ENCODE measurements at regions not wholly inside any gene's neighbourhood (a gene's known extent, or its start where the extent isn't known, plus 50 kb on each side); places are given as distances from the start of the nearest gene placed in this dataset.

DNA sequence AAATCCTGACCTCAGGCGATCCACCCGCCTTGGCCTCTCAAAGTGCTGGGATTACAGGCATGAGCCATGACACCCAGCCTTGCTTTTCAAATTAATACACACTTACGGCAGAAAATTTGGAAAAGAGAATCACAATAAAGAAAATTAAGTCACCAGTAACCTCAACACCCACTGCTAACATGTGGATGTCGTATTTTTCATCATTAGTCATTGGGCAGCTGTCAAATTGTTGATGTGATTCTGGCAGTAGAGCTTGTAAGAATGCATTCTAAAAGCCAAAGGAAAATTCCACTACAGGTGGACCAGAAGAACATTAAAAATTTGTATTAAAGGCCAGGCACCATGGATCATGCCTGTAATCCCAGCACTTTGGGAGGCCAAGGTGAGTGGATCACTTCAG, 237.3 kb upstream of the TUT7 start:
- intact Hi-C loops (cut with DNase I; ENCODE audit: low total_unique reads), result no loop called here
- no peak for TF ChIP-seq POLR2A (IDR thresholded peaks at IDR 0.05)
- TF ChIP-seq, protein P1, sequence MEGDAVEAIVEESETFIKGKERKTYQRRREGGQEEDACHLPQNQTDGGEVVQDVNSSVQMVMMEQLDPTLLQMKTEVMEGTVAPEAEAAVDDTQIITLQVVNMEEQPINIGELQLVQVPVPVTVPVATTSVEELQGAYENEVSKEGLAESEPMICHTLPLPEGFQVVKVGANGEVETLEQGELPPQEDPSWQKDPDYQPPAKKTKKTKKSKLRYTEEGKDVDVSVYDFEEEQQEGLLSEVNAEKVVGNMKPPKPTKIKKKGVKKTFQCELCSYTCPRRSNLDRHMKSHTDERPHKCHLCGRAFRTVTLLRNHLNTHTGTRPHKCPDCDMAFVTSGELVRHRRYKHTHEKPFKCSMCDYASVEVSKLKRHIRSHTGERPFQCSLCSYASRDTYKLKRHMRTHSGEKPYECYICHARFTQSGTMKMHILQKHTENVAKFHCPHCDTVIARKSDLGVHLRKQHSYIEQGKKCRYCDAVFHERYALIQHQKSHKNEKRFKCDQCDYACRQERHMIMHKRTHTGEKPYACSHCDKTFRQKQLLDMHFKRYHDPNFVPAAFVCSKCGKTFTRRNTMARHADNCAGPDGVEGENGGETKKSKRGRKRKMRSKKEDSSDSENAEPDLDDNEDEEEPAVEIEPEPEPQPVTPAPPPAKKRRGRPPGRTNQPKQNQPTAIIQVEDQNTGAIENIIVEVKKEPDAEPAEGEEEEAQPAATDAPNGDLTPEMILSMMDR (IDR thresholded peaks at IDR 0.05 in 8 of 11, conservative IDR thresholded peaks at IDR 0.05 in 3 of 11), result no peak
- no peak for TF ChIP-seq POLR2AphosphoS5 (IDR thresholded peaks at IDR 0.05)
- 79 to 92% (median 89%) methylated on average over 4 of the region's 4 CpGs for whole genome bisulfite sequencing, 5 donors

DNA sequence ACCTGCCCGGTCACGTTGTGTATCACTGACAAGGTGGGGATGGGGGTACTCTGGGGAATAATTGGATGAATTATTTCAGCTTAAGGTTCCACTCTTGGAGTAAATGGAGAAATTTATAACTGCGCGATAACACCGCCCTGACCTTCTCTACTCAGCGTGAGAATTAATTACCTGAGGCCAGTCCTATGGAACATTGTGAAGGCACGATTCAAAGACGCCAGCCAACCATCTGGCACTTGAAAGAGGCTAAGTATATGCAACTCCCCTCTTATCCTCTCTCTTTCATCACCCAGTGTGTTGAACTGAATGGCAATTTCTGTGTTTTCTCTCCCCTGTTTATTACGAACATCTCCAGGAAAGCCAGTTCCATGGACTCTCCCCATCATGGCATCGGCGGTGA, 235.5 kb upstream of the TUT7 start:
- no peak for DNase-seq
- Histone ChIP-seq H3K27me3 (replicated peaks in 1 of 7) (no peaks in the 10 kb centered on the region), H3K36me3 (no peaks in the 10 kb centered on the region), H3K27ac (no peak overlapping the region), H3K4me1 (no peaks in the 10 kb centered on the region), H3K9me3 (no peaks in the 10 kb centered on the region), H3K4me3 (no peak overlapping the region)
- TF ChIP-seq POLR2A (IDR thresholded peaks at IDR 0.05), result no peak
- TF ChIP-seq, protein P1 (IDR thresholded peaks at IDR 0.05 in 8 of 11, conservative IDR thresholded peaks at IDR 0.05 in 3 of 11), result no peak
- TF ChIP-seq POLR2AphosphoS5 (IDR thresholded peaks at IDR 0.05), result no peak
- intact Hi-C loops (cut with DNase I; ENCODE audit: low total_unique reads), result no loop called here
- 89 to 94% (median 91%) methylated on average over 11 of the region's 11 CpGs for WGBS, 5 donors

More for the DNA sequence above, 237.3 kb upstream of the TUT7 start:
- no peaks in the 10 kb centered on the region for H3K9me3 ChIP-seq
- H3K4me3 ChIP-seq, result no peak overlapping the region
- no peaks in the 10 kb centered on the region for H3K36me3 ChIP-seq
- no peaks in the 10 kb centered on the region for H3K4me1 ChIP-seq
- no peak overlapping the region for H3K27ac ChIP-seq
- no peaks in the 10 kb centered on the region for H3K27me3 ChIP-seq (replicated peaks in 1 of 7)
- DNase-seq, result no peak

DNA sequence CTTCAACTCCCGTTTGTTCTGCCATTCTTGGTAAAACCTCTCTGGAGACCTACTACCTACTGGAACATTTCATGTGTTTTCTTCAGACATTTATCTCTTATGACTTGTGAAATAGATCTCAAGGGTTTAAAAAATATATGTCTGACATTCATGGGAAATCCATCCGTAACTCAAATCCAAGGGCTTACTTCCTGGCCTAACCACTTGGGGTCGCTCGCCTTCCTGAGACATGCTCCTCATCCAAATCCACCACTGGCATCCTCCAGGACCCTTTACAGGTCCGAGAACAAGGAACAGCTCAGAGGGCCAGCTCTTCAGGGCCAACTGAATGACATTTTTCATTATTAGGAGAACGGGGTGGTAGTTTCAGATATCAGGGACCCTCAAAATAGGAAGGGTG, 235.1 kb upstream of the TUT7 start:
- H3K9me3 ChIP-seq, result no peaks in the 10 kb centered on the region
- 74 to 86% (median 77%) methylated on average over 6 of the region's 6 CpGs for WGBS, 5 donors
- H3K27ac ChIP-seq, result no peak overlapping the region
- no peaks in the 10 kb centered on the region for H3K27me3 ChIP-seq (replicated peaks in 1 of 7)
- H3K4me3 ChIP-seq, result no peak overlapping the region
- no peaks in the 10 kb centered on the region for H3K4me1 ChIP-seq
- intact Hi-C loops (cut with DNase I; ENCODE audit: low total_unique reads), result no loop called here
- no peak for DNase-seq
- no peaks in the 10 kb centered on the region for H3K36me3 ChIP-seq
- TF ChIP-seq, protein P1 (IDR thresholded peaks at IDR 0.05 in 8 of 11, conservative IDR thresholded peaks at IDR 0.05 in 3 of 11), result no peak
- TF ChIP-seq POLR2AphosphoS5 (IDR thresholded peaks at IDR 0.05) (no peak), POLR2A (IDR thresholded peaks at IDR 0.05) (no peak)

DNA sequence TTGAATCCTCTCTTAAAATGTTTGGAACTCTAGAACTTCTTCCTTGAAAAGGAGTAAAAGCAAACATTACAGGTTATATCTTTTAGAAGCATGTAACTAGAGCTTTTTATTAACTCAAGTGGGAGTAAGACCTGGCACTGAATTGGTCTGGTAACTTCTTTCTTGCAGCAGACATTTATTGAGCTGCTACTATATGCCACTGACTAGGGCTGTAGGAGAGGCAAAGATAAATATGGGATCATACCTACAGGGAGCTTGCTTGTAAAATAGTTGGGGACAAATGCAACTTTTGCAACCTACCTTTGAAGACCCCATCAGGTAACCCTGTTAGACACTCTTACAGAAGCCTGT, 231.9 kb upstream of the TUT7 start:
- Histone ChIP-seq H3K27me3 (replicated peaks in 1 of 7) (no peaks in the 10 kb centered on the region), H3K36me3 (no peaks in the 10 kb centered on the region), H3K4me3 (peak overlapping the region in 2 of 8 donors; percentile 8 to 17), H3K9me3 (no peaks in the 10 kb centered on the region), H3K4me1 (no peaks in the 10 kb centered on the region), H3K27ac (peak overlapping the region in 2 of 8 donors; percentile 39 to 52)
- TF ChIP-seq, protein P1 (IDR thresholded peaks at IDR 0.05 in 8 of 11, conservative IDR thresholded peaks at IDR 0.05 in 3 of 11), result no peak
- no peak for TF ChIP-seq POLR2AphosphoS5 (IDR thresholded peaks at IDR 0.05)
- no peak for TF ChIP-seq POLR2A (IDR thresholded peaks at IDR 0.05)
- no peak for DNase-seq
- intact Hi-C loops (cut with DNase I; ENCODE audit: low total_unique reads), result no loop called here

All from spleen (tissue), 11 donors.